Activated CD4-positive, alpha-beta T cell treated with anti-CD3 and anti-CD28 coated beads, Interleukin-2, amount 50 U/mL, for 48 hours (primary cell): ENCODE measurements at regions not wholly inside any gene's neighbourhood (a gene's known extent, or its start where the extent isn't known, plus 50 kb on each side); places are given as distances from the start of the nearest gene placed in this dataset.

Experiments
- DNase-seq, 2 experiments: peaks; one replicate each; pipeline ENCODE4 v3.0.0-alpha.2; 2020

DNA sequence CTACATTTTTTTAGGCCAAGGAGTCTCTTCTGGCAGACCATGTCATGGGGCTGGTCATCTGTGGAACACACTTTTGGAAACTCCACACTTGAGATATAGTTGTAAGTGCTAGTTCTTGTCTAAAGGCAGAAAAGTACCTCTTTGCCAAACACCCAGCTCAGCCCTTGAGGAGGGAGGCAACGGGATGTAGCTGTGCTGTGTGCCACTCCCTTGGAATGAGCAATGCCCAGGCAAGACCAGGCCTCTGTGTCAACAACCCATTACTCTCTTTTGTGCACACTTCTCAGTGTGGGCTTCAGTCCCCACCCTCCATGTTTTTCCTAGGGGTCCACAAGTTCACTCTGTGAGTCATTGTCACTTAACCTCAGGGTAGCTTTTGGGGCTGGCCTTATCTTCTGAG lies 528.3 kb upstream of the CFAP20DC start:
- no peak for DNase-seq

DNA sequence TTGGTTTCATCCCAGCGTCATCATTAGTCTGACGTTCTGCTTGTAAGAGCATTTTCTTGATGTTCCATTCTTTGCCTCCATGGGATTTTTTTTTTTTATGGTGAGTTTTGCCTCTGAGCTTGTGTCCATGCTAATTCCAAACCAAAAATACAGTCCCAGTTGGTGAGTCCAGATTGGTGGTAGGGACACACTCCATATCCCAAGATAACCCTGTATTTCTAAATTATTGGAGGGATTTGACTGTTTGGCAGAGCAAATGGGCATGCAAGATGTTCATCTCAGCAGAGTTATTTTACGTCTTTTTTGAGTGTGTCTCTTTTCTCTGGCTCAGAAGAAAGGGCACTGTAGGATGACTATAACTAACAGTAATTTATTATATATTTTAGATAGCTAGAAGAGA lies 526.8 kb upstream of the CFAP20DC start:
- no peak for DNase-seq

GRCh38 chr3:59575113-59576001 lies 525.5 kb upstream of the CFAP20DC start:
- peak; percentile 93 to 94 for DNase-seq

DNA sequence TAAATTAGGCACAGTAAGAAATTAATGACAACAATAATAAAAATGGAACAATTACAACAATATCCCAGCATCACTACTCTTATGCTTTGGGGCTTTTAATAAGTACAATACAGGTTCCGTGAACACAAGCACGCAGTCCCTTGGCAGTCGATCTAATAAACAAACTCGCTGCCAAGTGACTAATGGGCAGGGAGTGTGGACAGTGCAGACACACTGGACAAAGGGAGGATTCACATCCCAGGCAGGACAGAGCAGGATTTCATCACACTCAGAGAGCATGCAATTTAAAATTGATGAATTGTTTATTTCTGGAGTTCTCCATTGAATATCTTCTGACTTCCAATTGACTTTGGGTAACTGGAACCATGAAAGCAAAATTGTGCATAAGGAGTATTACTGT lies 524.1 kb upstream of the CFAP20DC start:
- DNase-seq: no peak

DNA sequence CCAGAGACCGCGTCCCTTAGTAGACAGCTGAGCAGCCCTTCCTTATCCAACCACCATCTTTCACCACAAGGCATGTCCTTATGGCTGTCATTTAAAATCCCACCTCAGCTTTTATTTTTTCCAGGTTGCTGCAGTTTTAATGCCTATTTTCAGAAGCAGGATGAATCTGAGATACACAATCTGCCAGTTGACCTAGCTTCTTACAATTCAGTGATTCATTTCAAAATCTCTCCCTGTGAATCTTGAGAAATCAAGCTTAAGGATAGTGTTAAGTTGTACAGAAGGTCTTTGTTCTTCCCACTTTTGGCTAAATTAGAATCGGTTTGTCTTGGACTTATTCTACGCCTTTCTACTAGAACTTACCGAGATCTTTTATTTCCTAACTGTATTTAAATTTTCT lies 522.3 kb upstream of the CFAP20DC start:
- no peak for DNase-seq

DNA sequence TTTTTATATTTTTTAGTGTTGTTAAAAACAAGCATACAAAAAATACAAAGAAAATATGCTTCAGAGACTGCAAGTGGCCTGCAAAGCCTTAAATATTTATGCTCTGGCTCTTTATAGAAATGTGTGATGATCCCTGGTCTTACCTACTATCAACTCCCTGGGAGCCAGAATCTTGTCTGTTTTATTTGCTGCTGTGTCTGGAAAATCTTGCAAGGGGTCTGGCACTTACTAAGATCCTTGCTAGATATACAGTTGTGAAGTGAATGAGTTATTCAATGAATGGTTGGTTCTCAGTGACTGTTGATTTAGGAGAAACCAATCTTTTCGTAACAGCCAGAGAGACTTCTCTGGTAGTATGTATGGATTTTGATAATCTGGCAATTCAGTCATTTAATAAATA lies 521.0 kb upstream of the CFAP20DC start:
- DNase-seq: no peak

DNA sequence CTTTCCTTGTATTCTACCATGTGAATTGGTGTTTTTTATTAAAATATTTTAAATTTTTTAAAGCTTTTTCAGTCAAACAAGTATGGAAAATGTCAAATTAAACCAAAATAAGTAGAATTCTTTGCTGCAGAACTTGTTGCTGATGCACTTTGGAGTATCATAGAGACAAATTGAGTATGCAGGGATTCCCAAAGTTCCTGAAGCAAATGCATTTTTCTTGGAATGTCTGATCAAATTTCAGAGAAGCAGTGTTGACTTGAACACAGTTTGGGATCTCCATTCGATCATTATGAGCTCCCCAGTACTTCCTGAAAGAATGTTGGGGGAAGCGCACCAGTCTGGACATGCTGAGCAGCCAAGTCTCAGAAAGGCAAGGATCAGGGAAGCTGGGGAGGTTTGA lies 517.8 kb upstream of the CFAP20DC start:
- DNase-seq: no peak

- peak in 1 of 2 experiments; percentile 32 for DNase-seq
Measured at GRCh38 chr3:59566481-59566975, 516.7 kb upstream of the CFAP20DC start.

DNA sequence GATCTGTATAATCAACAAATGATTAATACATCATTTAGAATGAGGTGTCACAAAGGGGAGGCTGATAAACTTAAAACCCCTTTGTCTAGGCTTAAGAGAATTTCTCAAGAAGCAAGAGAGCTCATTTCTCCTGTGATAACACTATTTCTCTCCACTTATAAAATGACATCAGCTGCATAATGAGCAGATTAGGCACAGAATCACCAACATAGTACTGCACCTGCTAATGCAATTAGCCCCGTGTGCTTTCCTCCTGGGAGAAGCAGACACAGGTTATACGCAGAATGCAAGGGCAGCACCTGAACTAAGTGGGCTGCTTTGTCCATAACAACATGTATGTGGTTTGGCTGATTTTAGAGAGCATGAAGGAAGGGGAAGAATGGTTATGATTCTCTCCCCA lies 515.3 kb upstream of the CFAP20DC start:
- DNase-seq: no peak

DNA sequence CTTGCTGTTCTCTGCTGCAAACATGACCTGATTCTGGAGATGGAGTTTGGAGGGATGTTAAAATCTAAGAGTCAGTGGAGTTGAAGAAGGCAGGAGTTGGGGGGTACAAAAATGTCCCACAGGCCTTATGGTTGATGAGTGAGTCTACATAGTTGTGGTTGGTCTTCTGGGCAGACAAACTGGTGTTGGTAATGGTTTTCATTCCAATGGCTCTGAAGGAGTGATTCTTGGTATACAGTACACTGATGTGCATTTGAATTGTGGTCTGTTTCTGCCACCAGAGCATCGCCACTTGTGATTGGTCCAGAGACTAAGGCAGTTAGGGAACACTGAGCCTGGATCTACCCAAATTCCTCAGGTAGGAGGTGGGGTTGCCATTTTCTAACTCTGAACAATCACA lies 514.1 kb upstream of the CFAP20DC start:
- DNase-seq: no peak

- no peak for DNase-seq
Measured at GRCh38 chr3:59563072-59563605, 513.3 kb upstream of the CFAP20DC start.

DNA sequence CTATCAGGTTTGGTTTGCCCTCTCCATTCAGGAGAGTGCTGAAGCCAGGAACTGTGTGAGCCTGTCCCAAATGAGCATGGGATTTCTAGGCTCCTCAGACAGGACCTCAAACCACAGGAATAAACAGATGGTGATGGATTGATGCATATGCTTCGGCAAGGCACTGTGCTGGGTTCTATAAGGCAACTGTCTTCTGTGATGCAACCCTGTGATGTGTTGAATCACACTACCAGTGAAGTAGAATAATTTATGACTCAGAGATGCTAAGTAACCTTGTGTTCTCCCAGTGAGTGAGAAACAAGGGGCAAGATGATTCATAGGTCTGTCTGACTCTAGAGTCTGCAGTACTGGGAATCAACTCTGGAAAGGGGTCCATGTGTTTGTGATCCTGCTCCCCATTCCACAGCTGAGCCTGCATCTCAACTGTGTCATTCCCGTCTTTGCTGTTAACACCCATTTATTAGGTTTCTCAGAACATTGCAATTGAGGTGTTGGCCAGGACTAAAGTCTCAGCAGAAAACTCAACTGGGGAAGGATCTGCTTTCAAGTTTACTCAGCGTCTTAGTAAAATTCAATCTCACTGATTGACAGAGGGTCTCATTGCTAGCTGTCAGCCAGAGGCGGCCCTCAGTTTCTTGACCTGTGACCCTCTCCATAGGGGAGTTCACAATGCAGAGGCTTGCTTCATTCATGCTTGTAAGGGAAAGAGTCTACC lies 510.1 kb upstream of the CFAP20DC start:
- DNase-seq: peak; percentile 34 to 40

- DNase-seq: no peak
Measured at GRCh38 chr3:59558906-59559720, 509.3 kb upstream of the CFAP20DC start.

DNA sequence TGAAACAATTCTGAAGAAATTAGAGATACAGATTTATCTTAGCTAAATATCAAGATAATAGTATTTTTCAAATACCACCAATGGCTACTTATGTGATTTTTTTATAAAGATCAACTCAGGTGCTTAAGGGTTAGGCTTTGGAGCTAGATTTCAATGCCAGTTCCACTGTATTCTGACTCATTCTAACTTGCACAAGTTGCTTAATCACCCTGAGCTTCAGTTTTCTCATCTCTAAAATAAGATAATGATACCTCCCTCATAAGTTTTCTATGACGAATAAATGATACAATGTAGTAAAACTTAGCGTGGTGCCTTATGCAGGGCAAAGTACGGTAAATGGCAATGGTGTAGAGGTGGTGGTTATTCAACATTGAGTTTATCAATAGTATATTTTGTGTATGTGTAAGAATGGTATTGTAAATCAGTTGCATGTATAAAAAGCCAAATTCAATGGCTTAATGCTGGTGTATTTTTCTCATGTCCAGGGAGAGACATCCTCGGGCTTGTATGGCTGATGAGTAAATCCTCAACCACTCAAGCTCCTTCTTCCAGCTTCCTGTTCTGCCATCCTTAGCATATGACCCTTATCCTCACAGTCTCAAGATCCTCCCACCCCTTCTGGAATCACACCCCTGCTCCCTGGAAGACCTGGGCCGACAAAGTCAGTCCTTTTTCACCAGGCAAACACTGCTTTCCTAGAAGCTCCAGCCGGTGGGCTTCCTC lies 505.9 kb upstream of the CFAP20DC start:
- no peak for DNase-seq

DNA sequence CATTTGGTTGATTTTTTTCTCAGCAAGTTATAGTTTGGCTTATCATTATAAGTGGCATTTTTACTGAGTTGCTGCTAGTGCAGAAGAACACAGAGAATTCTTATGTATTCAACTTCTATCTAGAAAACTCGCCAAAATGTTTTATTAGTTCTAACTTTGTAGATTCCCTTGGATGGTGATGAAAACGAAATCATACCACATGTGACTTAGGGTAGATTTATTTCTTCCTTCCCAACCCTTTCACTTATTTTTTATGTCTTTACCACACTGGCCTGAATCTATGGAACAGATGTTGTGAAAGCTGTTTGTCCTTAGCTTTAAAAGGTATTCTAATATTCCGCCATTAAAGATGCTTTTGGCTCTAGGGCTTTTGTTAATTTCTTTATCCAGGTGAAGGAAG lies 503.3 kb upstream of the CFAP20DC start:
- no peak for DNase-seq

- no peak for DNase-seq
Measured at GRCh38 chr3:59551834-59552233, 502.0 kb upstream of the CFAP20DC start.

DNA sequence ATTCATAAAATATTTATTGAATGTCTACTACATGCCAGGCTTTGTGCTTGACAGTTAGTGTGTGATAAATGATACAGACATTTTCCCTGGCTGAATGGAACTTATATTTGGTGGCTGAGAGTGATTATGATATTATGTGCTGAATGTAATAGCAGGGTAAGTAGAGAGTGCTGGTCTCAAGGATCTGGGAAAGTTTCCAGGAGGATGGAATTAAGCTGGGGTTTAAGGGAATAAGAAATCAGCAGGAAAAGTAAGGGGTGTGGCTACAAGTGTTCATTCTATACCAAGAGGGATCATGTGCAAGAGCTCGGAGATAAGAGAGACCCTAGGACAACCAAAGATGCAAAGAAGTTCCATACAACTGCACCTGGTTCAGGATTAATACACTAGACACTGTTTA lies 500.1 kb upstream of the CFAP20DC start:
- no peak for DNase-seq

DNA sequence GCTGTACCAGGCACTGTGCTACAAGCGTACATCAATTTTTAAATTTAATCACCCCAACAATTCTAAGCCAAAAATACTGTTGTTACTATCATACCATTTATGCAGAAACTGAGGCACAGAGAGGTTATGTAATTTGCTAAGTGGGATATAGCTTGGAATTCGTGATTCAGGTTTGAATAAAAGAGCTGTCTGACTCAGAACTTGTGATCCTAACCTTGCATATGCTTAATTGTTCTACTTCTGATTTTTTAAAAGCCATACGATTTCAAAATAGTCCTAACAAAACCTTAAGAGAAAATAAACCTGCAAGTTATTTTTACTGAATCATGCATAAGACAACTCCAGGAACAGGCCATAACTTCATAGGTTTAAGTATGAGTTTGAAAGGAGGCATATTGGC lies 498.0 kb upstream of the CFAP20DC start:
- DNase-seq: no peak

DNA sequence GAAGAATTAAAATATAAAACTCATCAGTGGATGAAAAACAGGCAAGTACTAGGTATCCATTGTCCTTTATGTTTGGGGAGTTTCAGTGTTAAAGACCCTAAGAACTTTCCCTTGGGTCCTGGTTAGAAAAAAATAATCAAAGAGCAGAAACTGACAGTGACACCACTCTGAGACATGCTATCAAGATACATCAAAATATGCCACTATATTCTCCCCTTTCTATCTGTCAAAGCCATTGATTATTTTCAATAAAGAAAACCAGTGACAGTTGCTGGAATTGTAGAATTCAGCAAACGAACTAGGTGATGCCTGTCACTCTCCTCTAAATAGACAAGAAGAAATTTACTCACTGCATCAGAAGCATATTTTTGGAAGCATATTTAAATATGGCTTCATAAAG lies 496.7 kb upstream of the CFAP20DC start:
- DNase-seq: no peak

DNA sequence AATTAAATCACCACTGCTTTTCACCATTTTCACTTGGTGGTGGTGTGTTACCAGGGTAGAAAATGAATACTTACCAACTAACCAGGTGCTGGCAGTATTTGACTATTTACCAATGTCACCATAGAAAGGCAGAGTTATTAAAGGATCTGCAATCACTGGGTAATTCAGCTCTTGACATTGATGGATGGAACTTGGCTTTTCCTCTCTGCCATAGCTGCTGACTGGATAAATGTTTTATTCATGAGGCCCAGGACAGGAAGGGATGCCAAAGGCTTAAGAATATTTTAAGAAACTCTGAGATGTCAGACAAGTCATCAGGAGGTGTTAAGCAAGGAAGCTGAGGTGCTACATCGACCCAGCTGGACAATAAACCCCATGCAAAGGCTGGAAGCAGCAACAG lies 495.5 kb upstream of the CFAP20DC start:
- DNase-seq: no peak

GRCh38 chr3:59542276-59542675 lies 492.5 kb upstream of the CFAP20DC start:
- DNase-seq: no peak

- no peak for DNase-seq
Measured at GRCh38 chr3:59540696-59541095, 490.9 kb upstream of the CFAP20DC start.
